ENCODE measurements at regions not wholly inside any gene's neighbourhood (a gene's known extent, or its start where the extent isn't known, plus 50 kb on each side); places are given as distances from the start of the nearest gene placed in this dataset.

- TF ChIP-seq, protein P1, sequence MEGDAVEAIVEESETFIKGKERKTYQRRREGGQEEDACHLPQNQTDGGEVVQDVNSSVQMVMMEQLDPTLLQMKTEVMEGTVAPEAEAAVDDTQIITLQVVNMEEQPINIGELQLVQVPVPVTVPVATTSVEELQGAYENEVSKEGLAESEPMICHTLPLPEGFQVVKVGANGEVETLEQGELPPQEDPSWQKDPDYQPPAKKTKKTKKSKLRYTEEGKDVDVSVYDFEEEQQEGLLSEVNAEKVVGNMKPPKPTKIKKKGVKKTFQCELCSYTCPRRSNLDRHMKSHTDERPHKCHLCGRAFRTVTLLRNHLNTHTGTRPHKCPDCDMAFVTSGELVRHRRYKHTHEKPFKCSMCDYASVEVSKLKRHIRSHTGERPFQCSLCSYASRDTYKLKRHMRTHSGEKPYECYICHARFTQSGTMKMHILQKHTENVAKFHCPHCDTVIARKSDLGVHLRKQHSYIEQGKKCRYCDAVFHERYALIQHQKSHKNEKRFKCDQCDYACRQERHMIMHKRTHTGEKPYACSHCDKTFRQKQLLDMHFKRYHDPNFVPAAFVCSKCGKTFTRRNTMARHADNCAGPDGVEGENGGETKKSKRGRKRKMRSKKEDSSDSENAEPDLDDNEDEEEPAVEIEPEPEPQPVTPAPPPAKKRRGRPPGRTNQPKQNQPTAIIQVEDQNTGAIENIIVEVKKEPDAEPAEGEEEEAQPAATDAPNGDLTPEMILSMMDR (IDR thresholded peaks at IDR 0.05 in 4 of 5, conservative IDR thresholded peaks at IDR 0.05 in 1 of 5) = no peak
- TF ChIP-seq POLR2A (IDR thresholded peaks at IDR 0.05) = no peak
Observed at GRCh38 chr2:66317268-66317890, 117.5 kb upstream of the MEIS1 start.
